Erythroblast (primary cell): ENCODE measurements at regions not wholly inside any gene's neighbourhood (a gene's known extent, or its start where the extent isn't known, plus 50 kb on each side); places are given as distances from the start of the nearest gene placed in this dataset.

Source experiments
- GATA1 ChIP-seq: IDR thresholded peaks from 2 replicates; pipeline ENCODE4 v1.6.1; 2011; ENCODE audit warnings: low read depth, mild to moderate bottlenecking, control low read depth, low read length, moderate library complexity
- POLR2A ChIP-seq: IDR thresholded peaks from 2 replicates; pipeline ENCODE4 v1.6.1; 2011; ENCODE audit warnings: mild to moderate bottlenecking, low read length

DNA sequence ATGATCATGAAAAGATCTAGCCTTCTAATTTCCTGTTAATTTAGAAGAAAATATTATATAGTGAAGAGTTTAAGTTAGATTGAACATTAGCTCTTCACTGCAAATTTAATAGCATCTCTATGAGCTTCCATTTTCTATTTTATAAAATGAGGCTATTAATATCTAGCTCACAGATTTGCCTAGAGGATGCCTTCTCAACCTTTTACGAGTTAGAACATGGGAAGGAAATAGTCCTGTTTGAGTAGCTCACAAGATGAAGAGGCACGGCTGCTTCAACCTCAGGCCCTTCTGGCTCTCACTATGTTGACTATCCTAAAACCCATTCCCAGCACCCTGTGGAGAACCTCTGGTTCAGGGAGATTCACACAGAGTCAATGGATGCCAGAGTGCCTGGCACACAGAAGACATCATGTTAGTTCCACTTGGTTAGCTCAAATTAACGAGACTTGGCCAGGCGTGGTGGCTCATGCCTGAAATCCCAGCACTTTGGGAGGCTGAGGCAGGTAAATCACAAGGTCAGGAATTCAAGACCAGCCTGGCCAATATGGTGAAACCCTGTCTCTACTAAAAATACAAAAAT, 97.9 kb upstream of the GUCY1A1 start:
- TF ChIP-seq POLR2A, result no peak
- no peak for TF ChIP-seq GATA1
